ENCODE measurements at regions not wholly inside any gene's neighbourhood (a gene's known extent, or its start where the extent isn't known, plus 50 kb on each side); places are given as distances from the start of the nearest gene placed in this dataset.

DNA sequence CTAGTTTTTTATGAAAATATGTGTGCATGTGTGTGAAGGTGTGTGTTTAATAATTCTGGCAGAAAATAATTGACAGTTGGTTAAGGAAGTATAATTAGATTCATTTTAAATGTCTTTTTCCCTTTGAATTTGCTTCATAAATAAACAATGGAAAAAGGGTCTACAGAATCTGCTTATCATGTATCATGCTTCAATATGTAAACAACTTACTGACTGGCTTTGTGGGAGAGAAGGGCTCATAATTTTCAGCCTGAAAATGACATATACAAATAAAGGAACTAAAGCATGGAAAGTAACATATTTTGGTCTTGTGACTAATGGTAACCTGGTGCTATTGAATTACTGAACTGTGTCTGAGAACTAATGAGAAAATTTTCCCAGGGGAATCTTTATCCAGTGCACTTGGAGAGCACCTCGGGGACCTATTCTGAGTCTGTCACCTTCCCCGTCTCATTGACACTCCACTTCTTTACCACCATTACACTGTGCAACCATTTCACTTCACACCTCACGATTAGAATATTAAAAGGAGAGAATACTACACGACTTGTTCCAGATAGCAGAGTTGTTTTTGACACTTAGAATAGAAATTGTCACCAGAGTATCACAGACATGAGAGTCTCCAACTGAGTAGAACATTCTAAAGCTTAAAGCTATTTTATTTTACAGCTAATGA, 298.6 kb downstream of the TFEC start:
- TF ChIP-seq, protein P1, sequence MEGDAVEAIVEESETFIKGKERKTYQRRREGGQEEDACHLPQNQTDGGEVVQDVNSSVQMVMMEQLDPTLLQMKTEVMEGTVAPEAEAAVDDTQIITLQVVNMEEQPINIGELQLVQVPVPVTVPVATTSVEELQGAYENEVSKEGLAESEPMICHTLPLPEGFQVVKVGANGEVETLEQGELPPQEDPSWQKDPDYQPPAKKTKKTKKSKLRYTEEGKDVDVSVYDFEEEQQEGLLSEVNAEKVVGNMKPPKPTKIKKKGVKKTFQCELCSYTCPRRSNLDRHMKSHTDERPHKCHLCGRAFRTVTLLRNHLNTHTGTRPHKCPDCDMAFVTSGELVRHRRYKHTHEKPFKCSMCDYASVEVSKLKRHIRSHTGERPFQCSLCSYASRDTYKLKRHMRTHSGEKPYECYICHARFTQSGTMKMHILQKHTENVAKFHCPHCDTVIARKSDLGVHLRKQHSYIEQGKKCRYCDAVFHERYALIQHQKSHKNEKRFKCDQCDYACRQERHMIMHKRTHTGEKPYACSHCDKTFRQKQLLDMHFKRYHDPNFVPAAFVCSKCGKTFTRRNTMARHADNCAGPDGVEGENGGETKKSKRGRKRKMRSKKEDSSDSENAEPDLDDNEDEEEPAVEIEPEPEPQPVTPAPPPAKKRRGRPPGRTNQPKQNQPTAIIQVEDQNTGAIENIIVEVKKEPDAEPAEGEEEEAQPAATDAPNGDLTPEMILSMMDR (IDR thresholded peaks at IDR 0.05; ENCODE audit: insufficient read depth, low read length) = no peak
- TF ChIP-seq, protein P2, sequence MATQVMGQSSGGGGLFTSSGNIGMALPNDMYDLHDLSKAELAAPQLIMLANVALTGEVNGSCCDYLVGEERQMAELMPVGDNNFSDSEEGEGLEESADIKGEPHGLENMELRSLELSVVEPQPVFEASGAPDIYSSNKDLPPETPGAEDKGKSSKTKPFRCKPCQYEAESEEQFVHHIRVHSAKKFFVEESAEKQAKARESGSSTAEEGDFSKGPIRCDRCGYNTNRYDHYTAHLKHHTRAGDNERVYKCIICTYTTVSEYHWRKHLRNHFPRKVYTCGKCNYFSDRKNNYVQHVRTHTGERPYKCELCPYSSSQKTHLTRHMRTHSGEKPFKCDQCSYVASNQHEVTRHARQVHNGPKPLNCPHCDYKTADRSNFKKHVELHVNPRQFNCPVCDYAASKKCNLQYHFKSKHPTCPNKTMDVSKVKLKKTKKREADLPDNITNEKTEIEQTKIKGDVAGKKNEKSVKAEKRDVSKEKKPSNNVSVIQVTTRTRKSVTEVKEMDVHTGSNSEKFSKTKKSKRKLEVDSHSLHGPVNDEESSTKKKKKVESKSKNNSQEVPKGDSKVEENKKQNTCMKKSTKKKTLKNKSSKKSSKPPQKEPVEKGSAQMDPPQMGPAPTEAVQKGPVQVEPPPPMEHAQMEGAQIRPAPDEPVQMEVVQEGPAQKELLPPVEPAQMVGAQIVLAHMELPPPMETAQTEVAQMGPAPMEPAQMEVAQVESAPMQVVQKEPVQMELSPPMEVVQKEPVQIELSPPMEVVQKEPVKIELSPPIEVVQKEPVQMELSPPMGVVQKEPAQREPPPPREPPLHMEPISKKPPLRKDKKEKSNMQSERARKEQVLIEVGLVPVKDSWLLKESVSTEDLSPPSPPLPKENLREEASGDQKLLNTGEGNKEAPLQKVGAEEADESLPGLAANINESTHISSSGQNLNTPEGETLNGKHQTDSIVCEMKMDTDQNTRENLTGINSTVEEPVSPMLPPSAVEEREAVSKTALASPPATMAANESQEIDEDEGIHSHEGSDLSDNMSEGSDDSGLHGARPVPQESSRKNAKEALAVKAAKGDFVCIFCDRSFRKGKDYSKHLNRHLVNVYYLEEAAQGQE (IDR thresholded peaks at IDR 0.05; ENCODE audit: insufficient replicate concordance, low read depth) = no peak
- TF ChIP-seq POLR2AphosphoS5 (IDR thresholded peaks at IDR 0.05; ENCODE audit: low read depth) = no peak
- TF ChIP-seq GABPA (IDR thresholded peaks at IDR 0.05; ENCODE audit: low read depth) = no peak
- no peak for TF ChIP-seq SPI1 (IDR thresholded peaks at IDR 0.05; ENCODE audit: borderline replicate concordance, low read depth)

Measured in HL-60 (cell line).